HG02885 (cell line): ENCODE measurements at regions not wholly inside any gene's neighbourhood (a gene's known extent, or its start where the extent isn't known, plus 50 kb on each side); places are given as distances from the start of the nearest gene placed in this dataset.

Source experiments
- ATAC-seq: cut with Tn5 transposase; IDR thresholded peaks from one replicate; pipeline ENCODE4 v1.9.1; 2021; ENCODE audit warnings: mild to moderate bottlenecking; ENCODE audit not compliant: unreplicated experiment, poor library complexity

DNA sequence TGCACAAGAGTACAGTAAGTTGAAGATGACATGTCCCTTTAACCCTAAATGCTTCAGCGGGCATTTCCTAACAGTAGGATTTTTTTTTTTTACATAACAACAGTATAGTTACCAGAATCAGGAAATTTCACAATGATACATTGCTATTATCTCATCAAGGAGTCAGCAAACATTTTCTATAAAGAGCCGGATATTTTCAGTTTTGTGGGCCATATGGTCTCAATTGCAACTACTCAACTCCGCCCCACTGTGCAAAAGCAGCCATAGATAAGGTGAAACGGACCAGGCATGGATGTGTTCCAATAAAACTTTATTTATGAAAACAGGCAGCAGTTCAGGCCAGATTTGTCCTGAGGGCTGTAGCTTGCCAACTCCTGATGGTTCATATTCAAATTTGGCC lies 130.6 kb downstream of the SMAD6 start:
- no peak for ATAC-seq

DNA sequence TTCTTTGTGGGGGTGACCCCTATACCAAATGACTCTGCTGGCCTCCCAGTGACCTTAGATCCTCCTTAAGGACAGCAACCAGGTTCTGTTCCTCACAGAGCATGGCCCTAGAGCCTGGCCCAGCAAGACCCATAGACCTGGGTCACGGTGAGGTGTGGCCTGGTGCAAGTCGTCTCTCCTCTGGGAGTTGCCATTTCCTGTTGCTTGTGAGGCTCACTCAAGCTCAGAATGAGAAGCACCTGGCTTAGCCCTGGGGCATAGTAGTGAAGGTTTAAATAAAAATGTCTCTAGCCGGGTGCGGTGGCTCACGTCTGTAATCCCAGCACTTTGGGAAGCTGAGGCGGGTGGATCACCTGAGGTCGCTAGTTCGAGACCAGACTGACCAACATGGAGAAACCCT lies 131.3 kb downstream of the SMAD6 start:
- no peak for ATAC-seq

DNA sequence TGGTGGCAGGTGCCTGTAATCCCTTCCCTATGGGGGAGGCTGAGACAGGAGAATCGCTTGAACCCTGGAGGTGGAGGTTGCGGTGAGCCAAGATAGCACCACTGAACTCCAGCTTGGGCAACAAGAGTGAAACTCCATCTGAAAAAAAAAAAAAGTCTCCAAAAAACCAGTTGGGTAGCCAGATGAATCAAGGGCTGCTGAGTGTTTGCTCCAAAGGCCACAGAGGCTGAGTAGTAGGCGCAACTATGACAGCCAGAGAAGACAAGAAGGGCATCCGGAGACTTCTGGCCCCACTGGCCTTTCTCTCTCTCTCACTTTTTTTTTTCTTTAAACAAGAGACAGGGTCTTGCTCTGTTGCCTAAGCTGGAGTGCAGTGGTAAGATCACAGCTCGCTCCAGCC lies 131.8 kb downstream of the SMAD6 start:
- no peak for ATAC-seq

DNA sequence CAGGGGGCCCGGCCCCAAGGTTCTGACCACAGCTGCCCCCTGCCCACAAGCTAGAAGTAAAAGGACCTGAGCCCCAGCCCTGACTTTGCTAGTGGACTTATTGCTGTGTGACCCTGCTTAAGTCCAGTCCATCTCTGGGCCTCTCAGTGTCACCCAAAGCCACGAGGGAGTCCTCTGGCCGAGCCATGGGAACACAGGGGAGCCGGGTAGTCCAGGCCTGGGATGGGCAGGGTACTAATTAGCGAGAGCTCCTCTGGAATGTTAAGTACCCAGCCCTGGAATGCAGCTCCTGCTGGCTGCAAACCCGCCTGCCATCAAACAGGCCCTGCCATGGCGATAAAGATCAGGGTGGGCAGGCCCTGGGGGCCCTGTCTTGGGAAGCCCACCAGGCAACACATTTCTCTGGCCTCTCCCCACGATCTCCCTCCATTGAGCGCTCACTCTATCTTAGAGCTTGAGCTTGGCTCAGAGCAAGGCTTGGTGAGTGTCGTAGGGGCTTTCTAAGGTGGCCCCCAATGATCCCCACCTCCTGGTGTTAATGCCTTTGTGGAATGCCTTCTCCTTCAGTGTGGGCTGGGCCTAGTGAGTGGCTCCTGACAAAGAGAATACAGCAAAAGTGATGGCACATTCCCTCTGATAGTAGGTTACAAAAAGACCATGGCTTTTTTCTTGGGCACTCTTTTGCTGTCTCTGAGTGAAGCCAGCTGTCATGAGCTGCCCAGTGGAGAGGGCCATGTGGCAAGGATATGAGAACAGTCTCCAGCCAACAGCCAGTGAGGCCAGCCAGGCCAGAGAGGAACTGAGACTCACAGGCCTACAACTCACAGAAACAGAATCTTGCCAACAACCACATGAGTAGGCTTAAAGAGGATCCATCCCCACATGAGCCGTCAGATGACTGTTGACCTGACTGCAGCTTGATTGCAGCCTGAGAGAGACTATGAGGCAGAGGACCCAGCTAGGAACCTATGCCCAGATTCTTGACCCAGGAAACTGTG lies 133.1 kb downstream of the SMAD6 start:
- ATAC-seq = no peak

DNA sequence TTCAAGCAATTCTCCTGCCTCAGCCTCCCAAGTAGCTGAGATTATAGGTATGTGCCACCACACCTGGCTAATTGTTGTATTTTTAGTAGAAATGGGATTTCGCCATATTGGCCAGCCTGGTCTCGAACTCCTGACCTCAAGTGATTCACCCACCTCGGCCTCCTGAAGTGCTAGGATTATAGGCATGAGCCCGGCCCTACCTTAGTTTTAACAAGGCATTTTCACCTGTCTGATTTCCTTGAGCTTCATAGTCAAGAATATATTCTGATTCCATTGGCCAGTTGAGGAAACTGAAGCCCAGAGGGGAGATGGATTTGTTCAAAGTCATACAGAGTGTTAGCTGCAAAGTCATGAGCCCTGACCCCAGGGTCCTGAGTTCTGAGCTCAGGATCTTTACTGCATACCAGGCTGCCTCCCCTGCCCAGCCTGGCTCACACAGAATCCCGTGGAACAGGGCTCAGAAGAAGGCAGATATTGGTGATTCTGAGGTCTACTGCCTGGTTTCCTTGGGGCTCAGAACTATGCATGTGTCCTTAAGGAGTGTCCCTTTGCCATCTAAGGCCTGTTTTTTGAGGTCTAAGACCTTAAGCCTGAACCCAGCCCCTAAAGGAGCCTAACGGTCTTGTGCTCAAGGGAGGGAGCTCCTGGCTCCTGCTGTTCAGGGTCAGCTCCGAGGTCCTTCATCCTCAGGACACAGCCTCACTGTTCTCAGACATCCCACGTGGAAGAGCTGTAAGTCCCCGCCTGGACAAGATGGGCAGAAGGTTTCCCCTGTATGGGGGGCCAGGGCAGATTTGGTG lies 134.4 kb downstream of the SMAD6 start:
- no peak for ATAC-seq

DNA sequence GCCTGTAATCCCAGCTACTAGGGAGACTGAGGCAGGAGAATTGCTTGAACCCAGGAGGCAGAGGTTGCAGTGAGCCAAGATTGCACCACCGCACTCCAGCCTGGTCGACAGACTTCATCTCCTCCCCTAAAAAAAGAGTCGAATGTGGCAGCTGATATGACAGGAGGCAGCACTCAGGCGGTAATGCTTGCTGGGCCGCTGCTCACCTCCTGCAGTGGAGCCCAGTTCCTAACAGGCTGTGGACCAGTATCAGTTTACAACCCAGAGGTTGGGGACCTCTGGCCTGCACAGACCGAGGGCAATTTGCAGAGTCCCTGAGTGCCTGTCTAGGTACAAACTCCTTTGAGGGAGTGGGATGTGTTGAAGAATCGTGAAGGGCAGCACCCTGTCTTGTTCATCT lies 136.2 kb downstream of the SMAD6 start:
- no peak for ATAC-seq

DNA sequence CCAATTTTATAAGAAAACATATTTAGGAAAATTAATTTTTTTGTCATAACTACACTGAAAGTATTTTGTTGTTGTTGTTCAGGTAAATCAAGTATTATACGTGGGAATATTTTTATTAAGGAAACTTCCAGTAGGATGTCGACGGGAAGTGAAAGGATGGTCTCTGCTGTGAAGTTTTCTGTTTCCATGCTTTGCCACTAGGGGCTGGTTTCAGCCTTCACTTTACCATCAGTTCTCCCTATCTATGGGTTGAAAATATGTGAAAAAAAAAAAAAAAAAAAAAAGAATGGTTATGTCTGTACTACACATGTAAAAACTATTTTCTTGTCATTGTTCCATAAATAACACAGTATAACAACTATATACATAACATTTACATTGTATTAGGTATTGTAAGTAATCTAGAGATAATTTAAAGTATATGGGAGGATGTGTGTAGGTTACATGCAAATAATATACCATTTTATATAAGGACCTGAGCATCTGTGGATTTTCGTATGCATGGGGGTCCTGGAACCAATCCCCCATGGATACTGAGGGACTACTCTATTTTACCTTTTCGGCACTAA lies 136.7 kb downstream of the SMAD6 start:
- no peak for ATAC-seq

DNA sequence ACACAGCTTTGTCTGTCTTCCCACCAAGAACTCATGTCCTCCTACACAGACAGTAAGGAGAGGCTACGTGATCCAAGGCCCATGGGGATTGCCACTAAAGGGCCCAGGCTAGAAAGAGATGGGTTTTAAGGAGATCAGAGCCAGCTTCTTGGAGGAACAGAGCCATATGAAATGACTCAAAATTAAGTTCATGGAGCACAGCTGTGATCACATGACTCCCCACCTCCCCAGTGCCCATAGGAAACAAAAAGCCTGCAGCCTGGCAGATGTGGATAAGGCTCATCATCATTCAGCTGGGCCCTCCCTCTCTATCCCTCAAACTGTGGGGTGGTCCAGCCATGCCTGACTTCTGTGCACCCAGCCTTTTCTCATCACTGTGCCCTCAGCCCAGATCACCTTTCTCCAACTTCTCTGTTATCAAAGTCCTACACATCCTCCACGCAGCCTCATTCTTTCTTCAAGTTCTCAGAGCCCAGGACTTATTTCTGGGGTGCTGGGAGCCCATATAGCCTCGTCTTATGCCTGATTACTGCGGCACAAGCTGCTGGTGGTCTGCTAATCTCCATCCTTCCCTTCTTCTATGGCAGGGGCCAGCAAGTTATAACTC lies 137.6 kb downstream of the SMAD6 start:
- ATAC-seq = no peak

DNA sequence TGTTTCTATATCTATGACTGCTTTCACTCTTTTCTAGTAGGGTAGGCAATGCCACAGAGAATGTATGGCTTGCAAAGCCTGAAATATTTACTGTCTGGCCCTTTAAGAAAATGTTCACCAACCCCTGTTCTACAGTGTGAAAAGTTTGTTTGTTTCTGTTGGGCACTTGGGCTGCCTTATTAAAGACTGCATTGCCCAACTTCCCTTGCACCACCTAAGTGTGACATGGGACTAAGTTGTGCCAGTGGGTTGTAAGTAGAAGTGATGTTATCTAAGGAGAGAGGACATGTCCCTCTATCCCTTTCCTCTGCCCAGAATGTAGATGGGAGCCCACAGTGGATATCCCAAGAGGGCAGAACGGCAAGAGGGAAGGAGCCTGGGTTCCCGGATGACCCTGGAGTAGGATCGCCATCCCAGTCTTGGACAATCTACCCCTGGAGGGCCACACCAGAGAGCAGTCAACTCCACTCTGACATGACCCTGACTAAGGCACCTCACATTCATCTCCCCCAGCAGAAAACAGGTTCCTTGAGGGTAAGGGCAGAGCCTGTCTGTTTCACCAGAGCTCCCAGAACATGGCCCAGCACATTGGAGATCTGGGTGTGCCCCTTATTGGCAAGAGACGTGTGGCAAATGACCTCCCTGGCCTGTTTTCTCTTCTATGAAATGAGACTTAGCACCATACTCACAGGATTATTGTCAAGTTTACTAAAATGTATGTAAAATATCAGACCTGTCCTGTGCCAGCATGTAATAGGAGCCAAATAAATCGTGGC lies 138.8 kb downstream of the SMAD6 start:
- ATAC-seq = no peak

DNA sequence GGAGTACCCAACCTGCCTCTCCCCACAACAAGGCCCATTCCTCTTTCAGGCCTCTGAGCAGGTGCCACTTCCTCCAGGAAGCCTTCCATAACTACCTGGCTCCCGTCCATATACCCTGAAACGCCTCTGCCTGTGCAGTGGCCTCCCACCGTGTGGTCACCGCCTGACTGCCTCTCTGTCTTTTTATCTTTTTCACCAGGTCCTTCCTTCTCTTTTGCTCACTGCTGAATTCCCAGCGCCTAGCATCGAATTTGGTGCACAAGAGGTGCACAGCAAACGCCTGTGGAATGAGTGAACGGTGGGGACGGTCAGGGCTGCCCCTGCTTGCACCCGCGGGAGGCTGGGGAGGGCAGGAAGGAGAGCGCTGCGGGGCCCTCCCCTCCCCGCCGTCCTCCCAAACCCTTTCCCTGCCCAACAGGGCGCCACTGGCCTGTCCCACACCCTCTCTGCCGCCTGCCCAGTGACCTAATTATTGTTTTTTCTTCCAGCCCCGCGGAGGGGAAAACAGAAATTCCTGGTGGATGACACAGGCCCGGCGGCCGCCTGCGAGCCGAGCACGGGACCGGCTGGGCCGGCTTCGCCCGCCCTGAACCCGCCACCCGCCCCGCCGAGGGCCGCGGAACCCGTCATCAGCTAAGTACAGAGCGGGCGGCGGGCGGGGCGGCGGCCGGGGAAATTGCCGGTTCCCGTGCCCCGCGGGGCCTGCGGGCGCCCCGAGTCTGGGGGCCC lies 140.1 kb downstream of the SMAD6 start:
- ATAC-seq = no peak

DNA sequence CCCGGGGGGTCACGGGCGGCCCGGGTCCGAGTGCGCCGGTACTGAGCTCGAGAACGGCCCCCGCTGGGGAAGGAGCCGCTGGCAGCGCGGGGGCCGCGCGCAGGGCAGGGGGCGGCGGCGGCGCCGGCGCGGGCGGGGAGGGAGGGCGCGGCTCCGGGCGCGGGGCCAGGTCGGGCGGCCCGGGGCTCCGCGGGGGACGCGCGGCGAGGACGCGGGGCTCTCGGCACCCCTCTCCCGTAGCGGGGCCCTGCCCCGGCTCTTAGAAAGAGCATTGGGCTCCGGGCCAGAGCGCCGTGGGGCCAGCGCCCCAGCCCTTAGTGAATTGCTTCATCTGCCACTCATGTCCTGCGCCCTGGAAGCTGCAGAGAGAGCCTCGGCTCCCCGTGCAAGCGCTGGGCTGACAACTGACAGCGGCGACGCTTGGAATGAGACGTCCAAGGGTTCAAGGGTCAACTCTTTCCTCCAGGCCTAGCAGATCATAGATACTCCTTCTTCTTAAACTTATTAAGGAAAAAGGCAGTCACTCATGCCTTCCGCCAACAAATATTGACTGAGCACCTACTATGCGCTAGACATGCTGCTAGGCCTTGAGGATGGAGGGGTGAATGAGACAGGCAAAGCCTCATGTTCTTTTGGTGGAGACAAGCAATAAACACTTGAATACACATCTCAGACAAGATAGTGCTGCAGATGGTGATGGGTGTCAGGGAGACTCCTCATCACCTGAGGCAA lies 140.8 kb downstream of the SMAD6 start:
- no peak for ATAC-seq

DNA sequence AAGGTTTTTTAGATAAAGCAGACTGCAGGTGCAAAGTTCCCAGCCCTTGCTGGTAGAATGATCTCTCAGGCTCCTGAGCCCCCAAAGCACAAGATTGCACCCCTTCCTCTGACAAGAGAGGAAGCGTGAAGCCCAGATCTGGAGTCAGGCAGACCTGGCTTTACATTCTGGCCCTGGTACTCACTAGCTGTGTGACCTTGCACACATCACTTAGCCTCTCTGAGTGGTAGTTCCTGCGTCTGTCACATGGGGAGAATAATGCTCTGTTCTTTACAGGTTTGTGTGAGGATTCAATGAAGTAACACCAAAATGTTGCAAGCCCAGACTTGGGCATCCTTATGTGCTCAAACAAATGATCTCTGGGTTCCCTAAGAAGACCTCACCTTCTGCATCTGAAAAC lies 141.5 kb downstream of the SMAD6 start:
- no peak for ATAC-seq

DNA sequence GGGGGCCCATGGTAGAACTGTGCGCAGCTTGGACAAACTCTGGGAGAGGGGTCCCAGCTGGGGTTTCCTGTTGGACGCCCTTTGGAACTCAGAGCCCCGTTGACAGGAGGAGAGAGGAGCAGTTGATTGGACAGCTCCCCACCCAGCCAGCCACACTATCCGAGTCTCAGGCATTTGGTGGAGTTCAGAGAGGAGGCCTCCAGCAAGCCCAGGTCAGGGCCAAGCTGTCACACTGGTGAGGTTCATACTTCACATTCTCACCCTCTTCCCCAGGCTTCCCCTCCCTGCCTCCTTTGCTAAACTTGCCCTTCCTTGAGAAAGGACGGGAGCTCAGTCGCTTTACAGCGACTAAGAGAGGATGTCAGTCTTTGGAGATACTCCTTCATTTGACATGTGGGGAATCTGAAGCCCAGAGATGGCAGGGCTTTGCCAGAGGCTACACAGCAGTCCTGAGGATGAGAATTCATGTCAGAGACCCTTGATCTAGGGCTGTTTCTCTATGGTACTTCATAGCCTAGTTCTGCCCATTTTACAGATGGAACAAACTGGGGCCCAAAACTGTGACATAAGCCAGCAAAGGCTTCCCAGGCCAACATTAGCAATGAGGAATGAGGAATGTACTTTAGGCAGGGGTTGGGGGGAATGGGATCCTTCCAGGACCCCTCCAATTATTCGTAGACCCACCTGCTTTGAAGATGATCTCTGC lies 142.2 kb downstream of the SMAD6 start:
- no peak for ATAC-seq

DNA sequence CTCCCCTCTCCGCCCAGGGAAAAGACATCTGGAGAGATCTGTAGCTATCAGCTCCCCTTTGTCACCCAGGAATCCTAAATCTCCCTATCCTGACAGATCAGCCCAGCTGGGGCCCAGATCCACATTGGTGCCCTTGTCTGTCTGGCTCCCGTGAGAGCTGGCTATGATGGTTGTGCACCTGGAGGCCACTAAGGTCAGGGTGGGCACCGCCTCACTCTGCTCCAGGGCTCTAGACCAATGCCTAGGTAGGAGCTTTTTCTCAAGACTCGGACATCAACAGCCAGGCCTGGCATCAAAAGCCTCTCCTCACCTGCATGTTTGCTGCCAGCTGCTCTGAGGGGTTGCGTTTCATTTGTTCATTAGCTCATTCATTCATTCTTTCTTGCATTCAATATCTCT lies 142.7 kb downstream of the SMAD6 start:
- ATAC-seq = no peak

DNA sequence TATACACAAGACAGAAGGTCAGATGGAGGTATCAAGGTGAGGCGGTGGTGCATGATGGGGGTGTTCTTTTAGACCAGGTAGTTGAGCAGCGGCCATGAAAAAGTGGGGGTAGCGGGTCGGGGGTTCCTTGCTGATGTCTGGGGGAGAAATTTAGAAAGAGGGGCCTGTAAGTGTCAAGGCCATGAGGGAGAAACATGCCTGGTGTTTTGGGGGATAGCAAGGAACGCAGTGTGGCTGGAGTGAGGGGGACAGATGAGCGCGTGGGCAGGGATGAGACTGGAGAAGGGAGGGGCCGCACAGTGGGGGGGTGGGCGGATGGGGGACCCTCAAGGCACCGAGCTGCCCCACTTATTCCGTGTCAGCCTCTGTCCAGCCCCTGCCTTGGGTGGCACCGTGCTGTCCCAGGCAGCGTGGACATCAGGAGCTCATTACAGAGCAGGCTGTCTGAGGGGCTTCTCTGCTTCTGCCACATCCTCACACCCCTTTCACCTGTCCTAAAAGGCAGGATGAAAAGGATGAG lies 143.3 kb downstream of the SMAD6 start:
- no peak for ATAC-seq

DNA sequence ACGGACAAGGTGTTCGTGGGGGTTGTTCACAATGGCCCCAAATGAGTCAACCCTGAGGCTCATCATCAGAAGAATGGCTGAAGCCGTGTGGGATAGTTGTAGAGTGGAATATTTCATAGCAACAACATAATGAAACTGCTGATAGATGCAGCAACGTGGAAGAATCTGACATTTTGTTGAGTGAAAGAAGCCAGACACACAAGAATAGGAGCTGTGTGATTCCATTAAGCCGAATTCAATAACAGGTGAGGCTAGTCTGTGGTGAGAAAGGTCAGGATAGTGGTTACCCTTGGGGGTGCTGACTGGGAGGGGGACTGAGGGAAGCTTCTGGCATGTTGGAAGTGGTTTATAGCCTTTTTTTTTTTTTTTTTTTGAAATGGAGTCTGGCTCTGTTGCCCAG lies 144.0 kb downstream of the SMAD6 start:
- ATAC-seq = no peak

DNA sequence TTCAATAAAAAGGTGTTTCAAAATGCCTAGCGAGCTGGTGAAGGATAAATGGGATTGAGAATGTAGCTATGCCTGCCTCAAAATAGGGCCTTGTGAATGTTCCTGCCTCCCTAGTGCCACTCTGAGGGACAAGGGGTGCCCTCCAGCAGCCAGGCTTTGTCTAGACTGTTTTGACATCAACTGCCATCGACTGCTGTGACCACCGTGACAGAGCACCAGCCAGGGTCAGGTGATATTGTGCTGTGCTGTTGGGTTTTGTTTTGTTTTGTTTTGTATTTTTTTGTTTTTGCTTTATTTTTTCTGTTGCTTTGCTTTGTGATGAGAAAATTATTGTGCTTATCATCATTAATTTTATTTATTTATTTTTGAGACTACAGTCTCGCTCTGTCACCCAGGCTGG lies 144.8 kb downstream of the SMAD6 start:
- no peak for ATAC-seq

DNA sequence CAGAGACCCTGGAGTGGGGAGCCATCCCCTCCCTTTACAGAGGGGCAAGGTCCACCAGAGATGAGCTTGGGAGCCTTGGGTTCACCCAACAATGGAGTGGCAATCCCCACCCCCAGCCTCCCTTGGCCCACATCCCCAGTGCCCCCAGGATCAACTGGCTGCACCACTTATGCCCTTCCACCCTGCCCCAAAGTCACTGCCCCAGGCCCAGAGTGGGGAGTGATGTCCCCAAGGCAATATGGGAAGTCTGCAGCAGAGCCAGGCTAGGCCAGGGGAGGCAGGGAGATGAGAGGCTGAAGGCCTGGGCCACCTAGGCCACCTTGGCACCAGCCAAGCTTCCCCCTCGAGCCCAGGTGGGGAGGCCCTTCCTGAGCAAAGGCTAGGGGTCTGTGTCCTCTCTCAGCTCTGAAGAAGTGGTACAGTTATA lies 145.5 kb downstream of the SMAD6 start:
- ATAC-seq = no peak
